H9 (cell line): ENCODE measurements at regions not wholly inside any gene's neighbourhood (a gene's known extent, or its start where the extent isn't known, plus 50 kb on each side); places are given as distances from the start of the nearest gene placed in this dataset.

Source experiments
- DNase-seq: peaks from one replicate; pipeline ENCODE4 v3.0.0-alpha.2; 2017
- H2AFZ ChIP-seq: one replicate; pipeline ENCODE4 v1.6.1; 2013; ENCODE audit warnings: mild to moderate bottlenecking, low read length, control low read depth, moderate library complexity
- H2AK5ac ChIP-seq: 2 replicates; pipeline ENCODE4 v1.6.1; 2013; ENCODE audit warnings: low read length, control low read depth, mixed read lengths; ENCODE audit not compliant: insufficient read length
- H2BK120ac ChIP-seq: one replicate; pipeline ENCODE4 v1.6.1; 2013; ENCODE audit warnings: low read depth, mild to moderate bottlenecking, low read length, control low read depth, inconsistent platforms; ENCODE audit not compliant: poor library complexity, severe bottlenecking
- H2BK12ac ChIP-seq: 2 replicates; pipeline ENCODE4 v1.6.1; 2013; ENCODE audit warnings: low read length, control low read depth, mixed read lengths, low read depth; ENCODE audit not compliant: insufficient read length
- H2BK15ac ChIP-seq: 2 replicates; pipeline ENCODE4 v1.6.1; 2013; ENCODE audit warnings: low read depth, low read length, control low read depth
- H2BK20ac ChIP-seq: one replicate; pipeline ENCODE4 v1.6.1; 2013; ENCODE audit warnings: low read depth, mild to moderate bottlenecking, low read length, control low read depth, inconsistent platforms; ENCODE audit not compliant: poor library complexity, severe bottlenecking
- H2BK5ac ChIP-seq: 2 replicates; pipeline ENCODE4 v1.6.1; 2013; ENCODE audit warnings: low read length, control low read depth, mixed read lengths; ENCODE audit not compliant: insufficient read length
- H3K14ac ChIP-seq: 2 replicates; pipeline ENCODE4 v1.6.1; 2013; ENCODE audit warnings: low read length, control low read depth; ENCODE audit not compliant: insufficient read depth
- H3K18ac ChIP-seq: 2 replicates; pipeline ENCODE4 v1.6.1; 2013; ENCODE audit warnings: low read depth, mild to moderate bottlenecking, mixed read lengths, low read length, control low read depth; ENCODE audit not compliant: insufficient read length
- H3K23ac ChIP-seq: 2 replicates; pipeline ENCODE4 v1.6.1; 2013; ENCODE audit warnings: low read length, control low read depth, mixed read lengths, low read depth; ENCODE audit not compliant: insufficient read length
- H3K23me2 ChIP-seq: 2 replicates; pipeline ENCODE4 v1.6.1; 2013; ENCODE audit warnings: low read depth, mild to moderate bottlenecking, mixed read lengths, low read length, control low read depth; ENCODE audit not compliant: insufficient read length, poor library complexity, severe bottlenecking
- H3K27ac ChIP-seq: 2 replicates; pipeline ENCODE4 v1.5.1; 2013; ENCODE audit warnings: low read length, control low read depth, mixed read lengths, low read depth; ENCODE audit not compliant: insufficient read length
- H3K27me3 ChIP-seq: 2 replicates; pipeline ENCODE4 v1.6.1; 2013; ENCODE audit warnings: low read length, control low read depth, inconsistent platforms; ENCODE audit not compliant: insufficient read depth
- H3K4ac ChIP-seq: 2 replicates; pipeline ENCODE4 v1.6.1; 2013; ENCODE audit warnings: low read depth, mild to moderate bottlenecking, control low read depth, inconsistent platforms, low read length, moderate library complexity
- H3K4me1 ChIP-seq: 2 replicates; pipeline ENCODE4 v1.6.1; 2013; ENCODE audit warnings: low read length, control low read depth, inconsistent platforms; ENCODE audit not compliant: insufficient read depth
- H3K4me2 ChIP-seq: 2 replicates; pipeline ENCODE4 v1.6.1; 2013; ENCODE audit warnings: low read length, control low read depth, mixed read lengths; ENCODE audit not compliant: insufficient read length, insufficient read depth
- H3K56ac ChIP-seq: 2 replicates; pipeline ENCODE4 v1.6.1; 2013; ENCODE audit warnings: low read depth, mild to moderate bottlenecking, mixed read lengths, low read length, control low read depth; ENCODE audit not compliant: insufficient read length
- H3K79me1 ChIP-seq: 2 replicates; pipeline ENCODE4 v1.6.1; 2013; ENCODE audit warnings: low read depth, mild to moderate bottlenecking, moderate library complexity, low read length, control low read depth, inconsistent platforms; ENCODE audit not compliant: insufficient read depth, poor library complexity, severe bottlenecking
- H3K79me2 ChIP-seq: 2 replicates; pipeline ENCODE4 v1.6.1; 2013; ENCODE audit warnings: low read length, control low read depth, inconsistent platforms; ENCODE audit not compliant: insufficient read depth
- H3K9ac ChIP-seq: 2 replicates; pipeline ENCODE4 v1.6.1; 2013; ENCODE audit warnings: low read length, control low read depth, mixed read lengths; ENCODE audit not compliant: insufficient read length; ENCODE audit errors: extremely low read depth
- H3K9me3 ChIP-seq: one replicate; pipeline ENCODE4 v1.6.1; 2013; ENCODE audit warnings: low read depth, low read length, inconsistent platforms; ENCODE audit not compliant: control insufficient read depth
- H3T11ph ChIP-seq: one replicate; pipeline ENCODE4 v1.6.1; 2013; ENCODE audit warnings: mild to moderate bottlenecking, low read length, control low read depth, inconsistent platforms
- H4K20me1 ChIP-seq: one replicate; pipeline ENCODE4 v1.6.1; 2013; ENCODE audit not compliant: control insufficient read depth, insufficient read length, insufficient read depth
- H4K5ac ChIP-seq: 2 replicates; pipeline ENCODE4 v1.6.1; 2013; ENCODE audit warnings: low read depth, mild to moderate bottlenecking, mixed read lengths, low read length, control low read depth; ENCODE audit not compliant: insufficient read length
- H4K8ac ChIP-seq: replicated peaks from 2 replicates; pipeline ENCODE4 v1.6.1; 2013; ENCODE audit warnings: low read length, control low read depth, mixed read lengths, low read depth; ENCODE audit not compliant: insufficient read length
- H4K91ac ChIP-seq: 2 replicates; pipeline ENCODE4 v1.6.1; 2013; ENCODE audit warnings: low read depth, mild to moderate bottlenecking, moderate library complexity, mixed read lengths, low read length, control low read depth; ENCODE audit not compliant: insufficient read length
- H3K27ac Mint-ChIP-seq, 3 experiments: 2 replicates in 2 of 3; 3 replicates in 1 of 3; pipeline ENCODE4 v1.8.0; 2020 to 2021; ENCODE audit warnings: mixed read lengths in 3 of 3, mild to moderate bottlenecking in 1 of 3, moderate library complexity in 1 of 3
- H3K27me3 Mint-ChIP-seq: 2 replicates; pipeline ENCODE4 v1.8.0; 2021; ENCODE audit warnings: low read depth, mild to moderate bottlenecking, moderate library complexity, mixed read lengths
- H3K36me3 Mint-ChIP-seq, 3 experiments: 2 replicates in 2 of 3; 3 replicates in 1 of 3; pipeline ENCODE4 v1.8.0; 2020 to 2021; ENCODE audit warnings: low read depth in 3 of 3, mixed read lengths in 3 of 3; ENCODE audit not compliant: insufficient read depth in 1 of 3
- H3K4me1 Mint-ChIP-seq, 2 experiments: 2 replicates each; pipeline ENCODE4 v1.8.0; 2020; ENCODE audit warnings: mixed read lengths in 2 of 2
- H3K4me3 Mint-ChIP-seq, 2 experiments: 2 replicates in 1 of 2; 3 replicates in 1 of 2; pipeline ENCODE4 v1.8.0; 2020 to 2021; ENCODE audit warnings: mild to moderate bottlenecking in 2 of 2, mixed read lengths in 2 of 2, moderate library complexity in 1 of 2
- H3K9me3 Mint-ChIP-seq, 2 experiments: 2 replicates in 1 of 2; 3 replicates in 1 of 2; pipeline ENCODE4 v1.8.0; 2020; ENCODE audit warnings: mild to moderate bottlenecking in 2 of 2, mixed read lengths in 2 of 2, moderate library complexity in 1 of 2
- WGBS: extraction: QIAGEN DNeasy Blood & Tissue Kit; methylation state at CpG from one replicate; pipeline ENCODE4 v1.1.7; 2013; ENCODE audit warnings: missing lambda C conversion rate, low lambda C conversion rate, mixed read lengths; ENCODE audit not compliant: insufficient read length; ENCODE audit errors: extremely low coverage; 5-methylcytosine and 5-hydroxymethylcytosine counted together
- TF ChIP-seq, protein P1 (sequence below): fragments of 200-600 bp; sonication (generic); conservative IDR thresholded peaks from 3 replicates; pipeline ENCODE4 v1.8.0; 2021; ENCODE audit warnings: antibody characterized with exemption, mild to moderate bottlenecking

DNA sequence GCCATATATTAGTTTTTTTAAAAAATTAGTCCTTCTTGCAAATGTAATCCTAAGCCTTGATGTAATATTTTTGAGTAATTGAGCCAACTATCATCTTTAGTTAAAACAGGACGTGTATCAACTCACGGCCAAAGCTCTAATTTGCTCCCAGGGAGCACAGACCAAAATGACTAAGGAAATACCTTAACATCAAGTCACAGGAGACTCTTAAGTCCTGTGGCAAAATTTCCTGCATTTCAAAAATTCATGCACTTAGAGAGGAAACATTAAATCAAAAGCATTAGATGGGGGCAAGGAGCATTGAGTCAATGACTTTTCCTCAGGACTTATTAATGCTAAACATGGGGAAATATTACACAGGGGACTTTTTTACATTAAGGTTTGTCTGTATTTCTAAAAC lies 276.0 kb downstream of the MFSD1 start:
- Histone ChIP-seq H4K8ac (no peak overlapping the region), H3K4me2 (no peak overlapping the region), H3K27ac (no peak overlapping the region), H3K79me1 (no peaks in the 10 kb centered on the region), H3K27me3 (no peaks in the 10 kb centered on the region), H3K23me2 (no peaks in the 10 kb centered on the region), H3K4ac (no peak overlapping the region), H3K9ac (no peak overlapping the region), H3K14ac (no peak overlapping the region), H2AK5ac (no peak overlapping the region), H3K79me2 (no peaks in the 10 kb centered on the region), H3K18ac (no peak overlapping the region), H3K23ac (no peak overlapping the region), H2AFZ (no peak overlapping the region), H2BK5ac (no peak overlapping the region), H2BK20ac (no peak overlapping the region), H2BK120ac (no peak overlapping the region), H3K9me3 (no peaks in the 10 kb centered on the region), H3K56ac (no peak overlapping the region), H4K91ac (no peak overlapping the region), H4K20me1 (no peaks in the 10 kb centered on the region), H2BK15ac (no peak overlapping the region), H4K5ac (no peak overlapping the region), H3T11ph (no peak overlapping the region), H3K4me1 (no peaks in the 10 kb centered on the region), H2BK12ac (no peak overlapping the region)
- Mint-ChIP-seq H3K27ac (no peak overlapping the region), H3K4me1 (no peaks in the 10 kb centered on the region), H3K4me3 (no peak overlapping the region), H3K36me3 (no peaks in the 10 kb centered on the region), H3K27me3 (no peaks in the 10 kb centered on the region), H3K9me3 (no peaks in the 10 kb centered on the region)
- TF ChIP-seq, protein P1, sequence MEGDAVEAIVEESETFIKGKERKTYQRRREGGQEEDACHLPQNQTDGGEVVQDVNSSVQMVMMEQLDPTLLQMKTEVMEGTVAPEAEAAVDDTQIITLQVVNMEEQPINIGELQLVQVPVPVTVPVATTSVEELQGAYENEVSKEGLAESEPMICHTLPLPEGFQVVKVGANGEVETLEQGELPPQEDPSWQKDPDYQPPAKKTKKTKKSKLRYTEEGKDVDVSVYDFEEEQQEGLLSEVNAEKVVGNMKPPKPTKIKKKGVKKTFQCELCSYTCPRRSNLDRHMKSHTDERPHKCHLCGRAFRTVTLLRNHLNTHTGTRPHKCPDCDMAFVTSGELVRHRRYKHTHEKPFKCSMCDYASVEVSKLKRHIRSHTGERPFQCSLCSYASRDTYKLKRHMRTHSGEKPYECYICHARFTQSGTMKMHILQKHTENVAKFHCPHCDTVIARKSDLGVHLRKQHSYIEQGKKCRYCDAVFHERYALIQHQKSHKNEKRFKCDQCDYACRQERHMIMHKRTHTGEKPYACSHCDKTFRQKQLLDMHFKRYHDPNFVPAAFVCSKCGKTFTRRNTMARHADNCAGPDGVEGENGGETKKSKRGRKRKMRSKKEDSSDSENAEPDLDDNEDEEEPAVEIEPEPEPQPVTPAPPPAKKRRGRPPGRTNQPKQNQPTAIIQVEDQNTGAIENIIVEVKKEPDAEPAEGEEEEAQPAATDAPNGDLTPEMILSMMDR: no peak
- no peak for DNase-seq
- no CpG with 5 or more reads among the region's 2 CpGs for WGBS
